ENCODE measurements at regions not wholly inside any gene's neighbourhood (a gene's known extent, or its start where the extent isn't known, plus 50 kb on each side); places are given as distances from the start of the nearest gene placed in this dataset.

DNA sequence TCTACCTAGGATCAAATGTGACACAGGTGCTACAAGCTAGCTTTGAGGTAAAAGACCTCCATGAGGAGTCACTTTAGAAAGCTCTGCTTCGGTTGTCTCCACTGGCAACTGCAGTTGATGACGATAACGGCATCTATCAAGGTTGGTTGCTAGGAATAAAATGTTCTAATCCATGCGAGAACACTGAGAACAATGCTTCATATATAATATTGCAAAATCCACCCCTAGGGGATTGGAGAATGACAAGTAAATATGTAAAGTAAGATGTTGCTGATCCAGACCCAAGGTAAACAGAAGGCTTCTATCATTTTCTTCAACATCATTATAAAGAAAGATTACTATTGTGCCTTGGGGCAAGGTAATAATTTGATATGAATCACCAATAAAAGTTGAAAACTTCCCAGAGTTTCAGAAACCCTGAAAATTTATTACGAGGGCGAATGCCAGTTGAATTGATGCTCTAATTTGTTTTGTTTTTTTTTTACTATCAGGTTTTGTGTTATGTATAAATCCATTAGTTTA, 1003.4 kb downstream of the CDH18 start:
- TF ChIP-seq, protein P1, sequence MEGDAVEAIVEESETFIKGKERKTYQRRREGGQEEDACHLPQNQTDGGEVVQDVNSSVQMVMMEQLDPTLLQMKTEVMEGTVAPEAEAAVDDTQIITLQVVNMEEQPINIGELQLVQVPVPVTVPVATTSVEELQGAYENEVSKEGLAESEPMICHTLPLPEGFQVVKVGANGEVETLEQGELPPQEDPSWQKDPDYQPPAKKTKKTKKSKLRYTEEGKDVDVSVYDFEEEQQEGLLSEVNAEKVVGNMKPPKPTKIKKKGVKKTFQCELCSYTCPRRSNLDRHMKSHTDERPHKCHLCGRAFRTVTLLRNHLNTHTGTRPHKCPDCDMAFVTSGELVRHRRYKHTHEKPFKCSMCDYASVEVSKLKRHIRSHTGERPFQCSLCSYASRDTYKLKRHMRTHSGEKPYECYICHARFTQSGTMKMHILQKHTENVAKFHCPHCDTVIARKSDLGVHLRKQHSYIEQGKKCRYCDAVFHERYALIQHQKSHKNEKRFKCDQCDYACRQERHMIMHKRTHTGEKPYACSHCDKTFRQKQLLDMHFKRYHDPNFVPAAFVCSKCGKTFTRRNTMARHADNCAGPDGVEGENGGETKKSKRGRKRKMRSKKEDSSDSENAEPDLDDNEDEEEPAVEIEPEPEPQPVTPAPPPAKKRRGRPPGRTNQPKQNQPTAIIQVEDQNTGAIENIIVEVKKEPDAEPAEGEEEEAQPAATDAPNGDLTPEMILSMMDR (IDR thresholded peaks at IDR 0.05; ENCODE audit: low read depth, low read length, poor library complexity, severe bottlenecking), result no peak
- no peak for TF ChIP-seq EZH2phosphoT487 (IDR thresholded peaks at IDR 0.05; ENCODE audit: borderline replicate concordance, low read length)
